Osteoblast (primary cell): ENCODE measurements at regions not wholly inside any gene's neighbourhood (a gene's known extent, or its start where the extent isn't known, plus 50 kb on each side); places are given as distances from the start of the nearest gene placed in this dataset.

ENCODE experiments used
- DNase-seq: peaks from one replicate; pipeline ENCODE4 v3.0.0; 2011; ENCODE audit warnings: low spot score, mixed read lengths; ENCODE audit not compliant: insufficient read length; ENCODE audit errors: missing footprints
- H2AFZ ChIP-seq: 2 replicates; pipeline ENCODE4 v1.6.0; 2011; ENCODE audit warnings: mild to moderate bottlenecking, low read length
- H3K27ac ChIP-seq: 2 replicates; pipeline ENCODE4 v1.5.1; 2011; ENCODE audit warnings: mild to moderate bottlenecking, low read depth, low read length, moderate library complexity
- H3K27me3 ChIP-seq: 2 replicates; pipeline ENCODE4 v1.6.0; 2012; ENCODE audit warnings: mild to moderate bottlenecking, control low read depth, inconsistent platforms, low read length, moderate library complexity; ENCODE audit not compliant: insufficient read depth
- H3K36me3 ChIP-seq: 2 replicates; pipeline ENCODE4 v1.5.1; 2011; ENCODE audit warnings: mild to moderate bottlenecking, low read length, control low read depth, moderate library complexity; ENCODE audit not compliant: insufficient read depth
- H3K4me1 ChIP-seq: 2 replicates; pipeline ENCODE4 v1.5.1; 2011; ENCODE audit warnings: mild to moderate bottlenecking, low read length, control low read depth, moderate library complexity; ENCODE audit not compliant: insufficient read depth
- H3K4me2 ChIP-seq: 2 replicates; pipeline ENCODE4 v1.6.0; 2011; ENCODE audit warnings: mild to moderate bottlenecking, low read length; ENCODE audit not compliant: insufficient read depth
- H3K4me3 ChIP-seq: fragments of 200-600 bp; sonication (generic); 3 replicates; pipeline ENCODE4 v1.5.1; 2012; ENCODE audit warnings: mild to moderate bottlenecking, low read length, inconsistent platforms; ENCODE audit not compliant: insufficient read depth
- H3K79me2 ChIP-seq: 2 replicates; pipeline ENCODE4 v1.6.0; 2012; ENCODE audit warnings: mild to moderate bottlenecking, low read length, control low read depth, inconsistent platforms; ENCODE audit not compliant: insufficient read depth
- H3K9me3 ChIP-seq: 2 replicates; pipeline ENCODE4 v1.5.1; 2011; ENCODE audit warnings: low read depth, low read length, control low read depth
- H4K20me1 ChIP-seq: 2 replicates; pipeline ENCODE4 v1.6.0; 2012; ENCODE audit warnings: mild to moderate bottlenecking, low read length, control low read depth; ENCODE audit not compliant: insufficient read depth
- CTCF ChIP-seq: IDR thresholded peaks from 2 replicates; pipeline ENCODE4 v1.5.1; 2011; ENCODE audit warnings: mild to moderate bottlenecking, low read depth, low read length, moderate library complexity; ENCODE audit errors: extremely low read depth

GRCh38 chr15:31456354-31457060 is 129.9 kb downstream of the KLF13 start:
- H3K4me2 ChIP-seq = no peak overlapping the region
- no peaks in the 10 kb centered on the region for H3K27me3 ChIP-seq
- no peaks in the 10 kb centered on the region for H3K79me2 ChIP-seq
- DNase-seq = no peak
- H3K36me3 ChIP-seq = no peaks in the 10 kb centered on the region
- peak overlapping the region; percentile 0 for H2AFZ ChIP-seq
- TF ChIP-seq CTCF = no peak
- H3K27ac ChIP-seq = peak overlapping the region; percentile 60
- no peaks in the 10 kb centered on the region for H4K20me1 ChIP-seq
- H3K4me1 ChIP-seq = peaks cover 29% of the 10 kb centered on the region
- H3K4me3 ChIP-seq = no peak overlapping the region
- H3K9me3 ChIP-seq = no peaks in the 10 kb centered on the region

GRCh38 chr15:31457161-31457560 is 130.5 kb downstream of the KLF13 start:
- Histone ChIP-seq H2AFZ (peak overlapping the region; percentile 0), H3K4me1 (peaks cover 29% of the 10 kb centered on the region)

GRCh38 chr15:31457631-31458526 is 131.2 kb downstream of the KLF13 start:
- H3K4me2 ChIP-seq = peak overlapping the region; percentile 32
- H3K36me3 ChIP-seq = no peaks in the 10 kb centered on the region
- H3K9me3 ChIP-seq = no peaks in the 10 kb centered on the region
- DNase-seq = peak; percentile 93
- no peak overlapping the region for H3K4me3 ChIP-seq
- no peaks in the 10 kb centered on the region for H3K27me3 ChIP-seq
- H3K27ac ChIP-seq = peak overlapping the region; percentile 60
- TF ChIP-seq CTCF = no peak
- H3K79me2 ChIP-seq = no peaks in the 10 kb centered on the region
- no peaks in the 10 kb centered on the region for H4K20me1 ChIP-seq
- H3K4me1 ChIP-seq = peaks cover 29% of the 10 kb centered on the region
- no peak overlapping the region for H2AFZ ChIP-seq

More at GRCh38 chr15:31457161-31457560, 130.5 kb downstream of the KLF13 start:
- H3K79me2 ChIP-seq = no peaks in the 10 kb centered on the region
- H3K27me3 ChIP-seq = no peaks in the 10 kb centered on the region
- peak overlapping the region; percentile 32 for H3K4me2 ChIP-seq
- H3K4me3 ChIP-seq = no peak overlapping the region
- H3K27ac ChIP-seq = peak overlapping the region; percentile 60
- H4K20me1 ChIP-seq = no peaks in the 10 kb centered on the region
- no peaks in the 10 kb centered on the region for H3K36me3 ChIP-seq
- DNase-seq = peak; percentile 92
- no peak for TF ChIP-seq CTCF
- H3K9me3 ChIP-seq = no peaks in the 10 kb centered on the region
